GM12878 (cell line): ENCODE measurements at regions not wholly inside any gene's neighbourhood (a gene's known extent, or its start where the extent isn't known, plus 50 kb on each side); places are given as distances from the start of the nearest gene placed in this dataset.

Experiments used
- ELK1 ChIP-seq: IDR thresholded peaks from 2 replicates; pipeline ENCODE4 v1.6.1; 2012; ENCODE audit warnings: low read depth, low read length, improper control_type of control experiment
- EZH2 ChIP-seq: IDR thresholded peaks from 2 replicates; pipeline ENCODE4 v1.6.1; 2012; ENCODE audit warnings: low read depth, mild to moderate bottlenecking, control low read depth, inconsistent platforms, low read length, borderline replicate concordance; ENCODE audit not compliant: control insufficient read depth
- HDAC2 ChIP-seq: fragments of 200-600 bp; sonication (generic); IDR thresholded peaks from 2 replicates; pipeline ENCODE4 v1.6.1; 2017
- PKNOX1 ChIP-seq: fragments of 450-650 bp; IDR thresholded peaks from 2 replicates; pipeline ENCODE4 v1.6.1; 2016; ENCODE audit warnings: mild to moderate bottlenecking
- PRDM15 ChIP-seq: fragments of 450-650 bp; formaldehyde crosslinking; IDR thresholded peaks from 2 replicates; pipeline ENCODE4 v1.4.0; 2020; ENCODE audit warnings: mild to moderate bottlenecking, moderate library complexity
- REST ChIP-seq: IDR thresholded peaks from 2 replicates; pipeline ENCODE4 v1.6.1; 2012; ENCODE audit warnings: mild to moderate bottlenecking, low read depth, low read length
- SKIL ChIP-seq: fragments of 450-650 bp; IDR thresholded peaks from 2 replicates; pipeline ENCODE4 v1.6.1; 2017; ENCODE audit warnings: mild to moderate bottlenecking, low read depth, inconsistent platforms; ENCODE audit not compliant: poor library complexity, severe bottlenecking
- ZBED1 ChIP-seq: IDR thresholded peaks from 2 replicates; pipeline ENCODE4 v1.6.1; 2016; ENCODE audit warnings: borderline replicate concordance
- ZNF217 ChIP-seq: fragments of 450-650 bp; IDR thresholded peaks from 2 replicates; pipeline ENCODE4 v1.6.1; 2017; ENCODE audit warnings: antibody characterized with exemption, mild to moderate bottlenecking
- ZNF592 ChIP-seq: fragments of 450-650 bp; IDR thresholded peaks from 2 replicates; pipeline ENCODE4 v1.6.1; 2017; ENCODE audit warnings: mild to moderate bottlenecking, moderate library complexity

GRCh38 chr12:45560689-45561088 lies 168.8 kb upstream of the ARID2 start (continued):
- TF ChIP-seq ZNF592 = no peak
- no peak for TF ChIP-seq SKIL
- no peak for TF ChIP-seq PRDM15
- TF ChIP-seq ZBED1 = no peak
- no peak for TF ChIP-seq PKNOX1
- no peak for TF ChIP-seq EZH2
- TF ChIP-seq HDAC2 = no peak
- TF ChIP-seq ZNF217 = no peak
- TF ChIP-seq REST = no peak
- TF ChIP-seq ELK1 = no peak
